ENCODE measurements at regions not wholly inside any gene's neighbourhood (a gene's known extent, or its start where the extent isn't known, plus 50 kb on each side); places are given as distances from the start of the nearest gene placed in this dataset.

- TF ChIP-seq ZFX (IDR thresholded peaks at IDR 0.05) (no peak), CTCF (conservative IDR thresholded peaks at IDR 0.05) (no peak)
- H3K27ac ChIP-seq, result no peak overlapping the region
Measured at GRCh38 chr3:21169948-21170347, 581.1 kb downstream of the ZNF385D start.

- TF ChIP-seq CTCF (conservative IDR thresholded peaks at IDR 0.05) (no peak), ZFX (IDR thresholded peaks at IDR 0.05) (no peak)
- no peak overlapping the region for H3K27ac ChIP-seq
Measured at GRCh38 chr3:21168471-21168870, 582.5 kb downstream of the ZNF385D start.

GRCh38 chr3:21163956-21164355 is 587.1 kb downstream of the ZNF385D start:
- no peak for TF ChIP-seq ZFX (IDR thresholded peaks at IDR 0.05)
- no peak for TF ChIP-seq CTCF (conservative IDR thresholded peaks at IDR 0.05)
- no peak overlapping the region for H3K27ac ChIP-seq

GRCh38 chr3:21159543-21159906 is 591.5 kb downstream of the ZNF385D start:
- TF ChIP-seq ZFX (IDR thresholded peaks at IDR 0.05) (no peak), CTCF (conservative IDR thresholded peaks at IDR 0.05) (no peak)
- H3K27ac ChIP-seq, result no peak overlapping the region

GRCh38 chr3:21158861-21159542 is 592.0 kb downstream of the ZNF385D start:
- TF ChIP-seq CTCF (conservative IDR thresholded peaks at IDR 0.05) (no peak), ZFX (IDR thresholded peaks at IDR 0.05) (no peak)
- no peak overlapping the region for H3K27ac ChIP-seq

GRCh38 chr3:21154911-21155310 is 596.1 kb downstream of the ZNF385D start:
- no peak overlapping the region for H3K27ac ChIP-seq
- TF ChIP-seq CTCF (conservative IDR thresholded peaks at IDR 0.05) (no peak), ZFX (IDR thresholded peaks at IDR 0.05) (no peak)

GRCh38 chr3:21152555-21152954 is 598.5 kb downstream of the ZNF385D start:
- no peak for TF ChIP-seq ZFX (IDR thresholded peaks at IDR 0.05)
- TF ChIP-seq CTCF (conservative IDR thresholded peaks at IDR 0.05), result no peak
- no peak overlapping the region for H3K27ac ChIP-seq

All from C4-2B (cell line).